Ureter (tissue), 1 donor: ENCODE measurements at regions not wholly inside any gene's neighbourhood (a gene's known extent, or its start where the extent isn't known, plus 50 kb on each side); places are given as distances from the start of the nearest gene placed in this dataset.
"Not testable (repeated sequence)": the region's sequence is repeated elsewhere in the genome, so short reads cannot be mapped to it uniquely, and the experiment has no call there.

Experiments
- DNase-seq: peaks from one replicate; pipeline ENCODE4 v3.0.0-alpha.2; 2020; ENCODE audit warnings: low spot score
- donor health status: DM: yes; HTN: yes; CAD: no.

DNA sequence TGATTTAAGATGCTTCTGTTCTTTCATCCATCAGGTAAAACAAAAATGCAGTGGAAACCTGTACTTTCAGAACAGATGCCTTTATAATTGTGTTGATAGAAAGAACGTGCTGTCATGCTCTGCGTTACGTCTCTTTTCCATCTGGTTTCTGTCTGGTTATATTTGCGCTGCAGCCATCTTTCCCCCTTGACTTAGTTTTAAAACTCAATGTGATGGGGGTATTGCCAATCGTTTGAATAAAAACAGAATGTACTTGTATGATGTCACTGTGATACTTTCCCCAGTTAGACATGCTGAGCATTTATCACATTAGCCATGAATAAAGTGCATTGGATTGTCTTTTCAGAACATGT lies 508.6 kb downstream of the ADCYAP1 start:
- DNase-seq = no peak

DNA sequence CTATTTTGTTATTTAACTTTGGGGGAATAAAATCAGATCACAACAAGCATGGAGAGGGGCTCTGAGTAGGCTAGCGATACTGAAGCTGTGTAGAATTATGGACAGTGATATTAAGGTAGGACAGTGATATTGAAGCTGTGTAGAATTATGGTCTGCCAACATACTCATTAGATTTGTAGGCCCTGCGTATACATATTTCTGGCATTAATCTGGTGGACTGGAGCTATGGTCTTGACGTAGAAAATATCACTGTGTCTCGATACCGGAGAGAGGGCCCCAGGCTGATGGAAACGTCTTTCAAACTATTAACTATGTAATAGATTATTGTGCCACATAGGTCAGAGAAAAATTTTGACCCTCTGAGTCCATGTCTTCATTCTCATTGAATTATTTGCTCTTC lies 511.4 kb downstream of the ADCYAP1 start:
- DNase-seq = no peak

DNA sequence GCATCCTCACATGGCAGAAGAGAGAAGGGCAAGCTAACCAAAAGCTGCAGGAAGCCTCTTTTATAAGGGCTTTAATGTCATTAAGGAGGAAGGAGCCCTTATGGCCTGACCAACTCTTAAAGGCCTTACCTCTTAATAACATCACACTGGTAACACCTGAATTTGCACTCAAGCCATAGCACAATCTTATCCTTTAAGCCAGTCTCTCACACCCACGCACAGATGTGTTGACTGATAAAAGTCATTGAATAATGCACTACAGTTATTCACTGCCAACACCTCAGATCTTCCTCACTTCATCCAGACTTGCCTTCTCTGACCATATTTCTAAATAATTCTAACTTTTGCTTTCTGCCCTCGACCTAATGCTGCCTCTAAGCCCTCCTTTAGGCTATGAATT lies 516.8 kb downstream of the ADCYAP1 start:
- no peak for DNase-seq

DNA sequence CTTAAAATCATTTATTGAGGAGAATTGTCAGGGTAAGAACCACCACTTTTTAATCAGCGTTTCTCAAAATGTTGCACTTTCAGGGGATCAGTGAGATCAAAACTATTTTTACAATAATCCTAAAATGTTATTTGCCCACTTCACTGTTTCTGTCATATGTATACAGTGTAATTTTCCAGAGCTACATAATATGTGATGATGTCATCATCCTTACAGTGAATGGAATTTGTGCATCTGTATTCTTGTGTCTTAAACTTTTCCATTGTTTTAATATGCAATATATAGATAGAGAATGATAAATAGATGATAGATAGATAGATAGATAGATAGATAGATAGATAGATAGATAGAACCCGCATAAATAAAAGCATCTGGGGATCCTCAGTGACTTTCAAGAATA lies 518.0 kb downstream of the ADCYAP1 start:
- no peak for DNase-seq

DNA sequence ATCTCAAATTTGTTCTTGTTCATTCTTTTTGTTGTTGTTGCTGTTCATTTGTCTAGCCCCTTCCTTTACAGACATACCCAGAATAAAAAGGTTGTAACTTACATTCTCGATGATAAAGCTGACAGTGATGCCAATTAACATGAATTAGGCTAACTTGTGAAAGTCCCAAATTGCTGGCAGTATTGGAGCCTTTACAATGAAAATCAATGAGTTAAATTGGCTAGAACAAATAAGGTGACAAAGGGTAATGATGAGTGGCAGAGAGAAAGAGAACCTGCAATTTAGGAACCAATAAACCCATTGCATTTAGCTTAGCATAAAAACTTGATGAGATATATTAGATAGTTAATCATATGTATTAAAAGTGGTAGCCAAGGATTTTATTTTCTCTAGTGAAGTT lies 521.0 kb downstream of the ADCYAP1 start:
- no peak for DNase-seq

DNA sequence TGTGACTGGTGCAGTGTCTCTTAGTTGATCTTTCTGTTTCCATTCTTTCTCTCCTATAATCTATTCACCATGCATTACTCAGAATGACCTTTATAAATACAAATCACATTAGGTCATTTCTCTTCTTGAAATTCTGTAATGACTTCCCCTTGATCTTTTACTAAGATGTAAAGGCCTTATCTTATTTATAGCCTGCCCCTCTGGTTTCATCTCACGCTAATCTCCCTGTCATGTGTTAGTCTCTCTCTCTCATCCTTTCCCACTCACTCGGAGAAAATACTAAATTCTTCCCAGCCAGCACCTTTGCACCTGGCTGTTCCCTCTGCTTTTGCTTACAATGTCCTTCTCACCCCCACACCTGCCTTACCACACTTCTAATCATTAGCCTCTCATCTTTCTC lies 530.8 kb downstream of the ADCYAP1 start:
- no peak for DNase-seq

DNA sequence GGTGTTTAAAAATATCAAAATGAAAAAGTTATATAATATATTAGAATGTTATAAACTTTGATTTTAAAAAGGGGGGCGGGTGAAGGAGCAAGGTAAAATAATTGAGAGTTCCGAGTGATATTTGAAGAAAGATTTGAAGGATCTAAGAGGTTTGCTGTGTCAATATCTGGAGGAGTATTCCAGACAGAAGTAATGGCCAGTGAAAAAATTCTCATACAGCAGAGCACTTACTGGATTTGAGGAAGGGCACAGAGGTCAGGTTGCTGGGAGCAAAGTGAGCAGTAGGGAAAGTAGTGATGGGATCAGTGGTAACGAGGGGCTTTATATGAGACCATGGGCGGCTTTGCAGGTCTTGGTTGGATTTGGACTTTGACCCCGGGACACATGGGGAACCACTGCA lies 531.5 kb downstream of the ADCYAP1 start:
- no peak for DNase-seq

DNA sequence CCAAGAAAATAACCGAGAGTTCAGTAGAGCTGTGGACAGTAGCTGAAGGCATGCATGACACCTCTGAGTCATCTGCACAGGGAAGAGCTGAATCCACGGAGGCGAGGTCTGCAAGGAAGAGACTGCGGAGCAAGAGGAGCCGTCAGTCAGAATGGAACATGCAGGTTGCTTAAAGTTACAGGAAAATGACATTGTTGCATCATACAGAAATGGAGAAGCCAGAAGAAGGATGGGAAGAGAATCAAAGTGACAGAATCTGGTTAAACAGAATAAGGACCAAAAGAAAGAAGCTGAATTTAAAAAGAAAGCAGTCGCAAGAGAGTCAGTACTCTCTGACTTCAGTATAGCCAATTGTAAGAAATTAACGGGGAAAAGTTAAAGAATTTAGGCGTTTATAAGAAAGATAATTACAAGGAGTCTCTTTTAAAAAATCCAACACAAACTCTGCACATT lies 533.8 kb downstream of the ADCYAP1 start:
- no peak for DNase-seq

DNA sequence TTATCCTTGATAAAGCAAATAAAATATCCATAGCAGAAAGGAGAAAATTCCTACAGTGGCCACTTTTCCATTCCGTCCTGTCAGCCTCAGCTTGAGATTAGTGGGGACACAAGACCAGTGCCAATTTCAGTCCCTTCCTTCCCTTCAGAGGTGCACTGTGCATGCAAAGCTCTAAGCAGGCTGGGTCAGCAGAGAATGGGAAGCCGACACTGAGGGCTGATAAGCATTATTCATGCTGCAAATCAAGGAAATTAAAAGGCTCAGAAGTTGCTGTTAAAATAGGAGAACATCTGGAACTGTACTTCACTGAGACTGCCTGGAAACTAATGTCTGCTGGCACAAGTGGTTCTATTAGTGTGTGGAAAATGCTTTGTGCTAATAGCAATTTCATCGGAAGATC lies 534.3 kb downstream of the ADCYAP1 start:
- no peak for DNase-seq

DNA sequence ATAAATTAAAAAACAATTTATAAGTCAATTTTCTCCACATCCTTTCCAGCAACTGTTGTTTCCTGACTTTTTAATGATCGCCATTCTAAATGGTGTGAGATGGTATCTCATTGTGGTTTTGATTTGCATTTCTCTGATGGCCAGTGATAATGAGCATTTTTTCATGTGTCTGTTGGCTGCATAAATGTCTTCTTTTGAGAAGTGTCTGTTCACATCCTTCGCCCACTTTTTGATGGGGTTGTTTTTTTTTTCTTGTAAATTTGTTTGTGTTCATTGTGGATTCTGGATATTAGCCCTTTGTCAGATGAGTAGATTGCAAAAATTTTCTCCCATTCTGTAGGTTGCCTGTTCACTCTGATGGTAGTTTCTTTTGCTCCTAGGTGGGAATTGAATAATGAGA lies 539.4 kb downstream of the ADCYAP1 start:
- DNase-seq = not testable (repeated sequence)

DNA sequence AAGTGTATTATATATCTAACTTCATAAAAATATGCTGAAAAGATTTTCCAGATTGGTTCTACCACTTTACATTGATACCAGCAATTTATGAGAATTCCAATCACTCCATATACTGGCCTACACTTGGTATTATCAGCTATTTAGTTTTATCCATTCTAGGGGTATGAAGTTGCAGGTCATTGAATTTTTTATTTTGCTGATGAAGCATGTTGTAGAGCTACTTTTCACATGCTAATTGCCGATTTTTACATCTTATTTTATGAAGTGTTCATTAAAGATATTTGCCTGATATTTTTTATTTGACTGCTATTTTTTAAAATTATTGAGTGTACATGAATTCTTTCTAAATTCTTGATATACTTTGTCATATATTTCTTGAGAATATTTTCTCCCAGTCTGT lies 542.1 kb downstream of the ADCYAP1 start:
- DNase-seq = no peak

DNA sequence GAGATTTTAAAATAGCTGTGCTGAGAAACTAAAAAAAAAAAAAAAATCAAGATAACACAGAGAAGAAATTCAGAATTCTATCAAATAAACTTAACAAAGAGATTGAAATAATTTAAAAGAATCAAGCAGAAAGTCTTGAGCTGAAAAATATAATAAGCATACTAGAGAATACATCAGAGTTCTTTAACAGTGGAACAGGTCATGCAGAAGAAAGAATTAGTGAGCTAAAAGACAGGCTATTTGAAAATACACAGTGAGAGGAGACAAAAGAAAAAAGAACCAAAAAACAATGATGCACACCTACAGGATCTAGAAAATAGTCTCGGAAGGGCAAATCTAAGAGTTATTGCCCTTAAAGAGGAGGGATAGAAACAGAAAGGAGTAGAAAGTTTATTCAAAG lies 548.1 kb downstream of the ADCYAP1 start:
- DNase-seq = no peak

DNA sequence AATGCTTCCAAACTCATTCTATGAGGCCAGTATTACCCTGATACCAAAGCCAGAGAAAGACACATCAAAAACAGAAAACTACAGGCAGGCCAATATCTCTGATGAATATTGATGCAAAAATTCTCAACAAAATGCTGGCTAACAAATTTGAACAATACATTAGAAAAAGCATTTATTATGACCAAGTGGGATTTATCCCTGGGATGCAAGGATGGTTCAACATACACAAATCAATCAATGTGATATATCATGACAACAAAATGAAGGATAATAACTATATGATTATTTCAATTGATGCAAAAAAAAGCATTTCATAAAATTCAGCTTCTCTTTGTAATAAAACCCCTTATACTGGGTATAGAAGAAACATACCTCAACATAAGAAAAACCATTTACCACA lies 550.9 kb downstream of the ADCYAP1 start:
- DNase-seq = no peak

DNA sequence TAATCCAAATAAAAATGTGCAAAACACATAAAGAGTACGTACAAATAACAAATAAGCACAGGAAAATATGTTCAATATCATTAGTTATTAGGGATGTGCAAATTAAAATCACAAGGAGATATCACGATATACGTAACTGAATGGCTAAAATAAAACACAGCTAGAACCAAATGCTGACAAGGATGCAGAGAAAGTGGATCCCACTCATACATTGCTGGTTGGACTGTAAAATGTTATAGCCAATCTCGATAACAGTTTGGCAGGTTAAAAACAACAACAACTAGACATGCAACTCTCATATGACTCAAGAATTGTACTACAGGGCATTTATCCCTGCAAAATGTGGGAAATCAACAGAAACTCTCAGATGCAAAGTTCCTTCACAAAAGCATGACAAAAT lies 553.9 kb downstream of the ADCYAP1 start:
- no peak for DNase-seq

DNA sequence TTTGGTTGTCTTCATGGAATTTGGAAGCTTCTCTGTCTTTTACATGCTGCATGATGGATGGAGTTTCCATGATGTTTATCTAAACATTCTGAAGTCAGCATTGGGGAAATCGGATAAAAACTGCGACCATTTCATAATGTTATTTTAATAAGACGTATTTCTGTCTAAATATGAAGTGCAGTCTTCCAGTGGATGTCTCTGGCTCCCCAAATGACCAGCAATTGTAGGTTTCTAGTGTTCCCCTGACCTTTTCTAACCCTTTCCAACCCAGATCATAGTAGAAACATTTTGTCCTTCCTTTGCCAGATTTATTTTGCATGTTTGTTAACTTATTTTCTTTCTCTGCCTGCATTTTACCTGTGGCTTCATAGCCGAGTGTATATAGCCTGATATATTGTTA lies 559.3 kb downstream of the ADCYAP1 start:
- DNase-seq = no peak

DNA sequence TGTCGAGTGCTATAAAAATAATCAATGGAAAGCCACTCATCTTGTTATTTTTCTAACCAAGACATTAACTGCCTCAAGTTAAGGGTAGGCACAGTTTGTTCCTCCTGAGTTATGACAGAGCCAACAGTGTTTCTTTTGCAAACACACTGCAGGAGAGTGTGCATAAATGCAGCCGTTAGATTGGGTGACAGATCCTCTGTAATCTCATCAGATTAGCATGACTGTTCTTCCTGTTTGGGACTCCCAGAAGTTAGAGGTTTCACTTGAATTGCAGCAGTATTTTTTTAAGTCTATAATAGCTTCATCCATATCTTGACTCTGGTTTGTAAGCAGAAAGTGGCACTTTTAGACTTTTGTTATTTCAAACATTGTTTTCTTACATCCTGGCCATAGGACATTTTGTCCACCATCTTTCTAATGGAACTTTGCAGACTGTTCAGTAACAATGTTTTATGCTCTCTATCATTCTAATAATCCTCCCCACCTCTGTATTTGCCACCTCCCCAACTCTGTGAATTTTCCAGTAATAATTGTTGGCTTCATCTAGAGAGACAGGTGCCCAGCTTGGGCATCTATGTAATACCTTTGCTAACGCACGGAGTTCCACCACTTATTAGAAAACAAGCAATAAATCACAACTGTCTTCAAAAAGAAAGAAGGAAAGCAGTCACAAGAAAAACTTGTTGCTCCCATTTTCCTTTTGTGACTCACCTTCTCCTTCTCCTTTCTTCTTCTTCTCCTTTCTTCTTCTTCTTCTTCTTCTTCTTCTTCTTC lies 560.0 kb downstream of the ADCYAP1 start:
- no peak for DNase-seq

DNA sequence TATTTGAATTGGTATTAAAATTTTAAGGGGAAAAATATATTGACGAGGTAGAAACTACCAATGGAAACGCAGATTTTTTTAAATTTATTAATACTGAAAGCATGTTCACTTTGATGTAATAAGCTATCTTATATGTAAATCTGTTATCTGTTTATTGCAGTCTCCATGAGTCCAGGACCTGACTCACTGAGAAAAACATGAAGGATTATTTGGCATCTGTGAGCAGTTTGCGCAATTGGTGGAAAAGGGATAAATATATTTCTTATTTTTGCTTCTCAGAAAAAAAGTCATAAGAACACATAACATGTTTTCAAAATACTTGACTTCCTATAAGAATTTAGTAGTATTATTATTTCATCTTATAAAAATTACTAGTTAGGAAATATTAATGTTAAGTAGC lies 561.4 kb downstream of the ADCYAP1 start:
- DNase-seq = no peak

DNA sequence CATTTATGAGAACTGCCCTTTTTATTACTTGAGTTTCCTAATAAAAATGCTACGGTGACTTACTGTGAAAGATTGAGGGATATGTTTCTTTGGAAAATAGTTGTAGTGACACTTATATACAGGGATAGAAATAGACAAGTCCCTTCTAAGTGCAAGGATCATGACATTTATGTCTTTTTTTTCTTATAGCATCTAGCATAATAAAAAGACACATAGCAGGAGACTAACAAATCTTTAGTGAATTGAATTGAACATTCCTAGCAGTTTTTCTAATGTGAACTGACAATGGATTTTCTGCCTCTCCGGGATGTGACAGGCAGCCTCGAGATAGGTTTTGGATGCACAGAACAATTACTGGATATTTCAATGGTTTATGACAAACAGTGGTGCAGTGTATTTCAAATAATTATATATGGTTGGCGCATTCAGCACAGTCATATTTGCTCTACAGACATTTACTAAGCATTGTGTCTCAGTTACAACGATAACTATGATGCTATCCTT lies 562.8 kb downstream of the ADCYAP1 start:
- DNase-seq = no peak

DNA sequence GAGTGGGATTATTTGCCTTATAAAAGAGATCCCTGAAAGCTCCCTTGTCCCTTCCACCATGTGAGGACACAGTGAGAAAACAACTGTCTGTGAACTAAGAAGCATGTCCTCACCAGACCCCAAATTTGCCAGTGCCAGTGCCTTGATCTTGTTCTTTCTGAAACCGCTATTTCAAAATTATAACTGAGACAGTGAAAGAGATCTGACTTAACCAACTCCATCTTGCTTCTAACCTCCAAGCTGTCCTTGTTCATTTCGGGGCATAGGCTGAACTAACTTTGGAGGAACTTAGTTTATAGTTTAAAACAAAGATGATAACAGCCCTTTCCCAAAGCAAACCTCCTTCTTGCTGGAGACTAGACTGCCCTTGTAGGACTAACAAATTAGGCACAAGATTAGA lies 563.9 kb downstream of the ADCYAP1 start:
- no peak for DNase-seq

DNA sequence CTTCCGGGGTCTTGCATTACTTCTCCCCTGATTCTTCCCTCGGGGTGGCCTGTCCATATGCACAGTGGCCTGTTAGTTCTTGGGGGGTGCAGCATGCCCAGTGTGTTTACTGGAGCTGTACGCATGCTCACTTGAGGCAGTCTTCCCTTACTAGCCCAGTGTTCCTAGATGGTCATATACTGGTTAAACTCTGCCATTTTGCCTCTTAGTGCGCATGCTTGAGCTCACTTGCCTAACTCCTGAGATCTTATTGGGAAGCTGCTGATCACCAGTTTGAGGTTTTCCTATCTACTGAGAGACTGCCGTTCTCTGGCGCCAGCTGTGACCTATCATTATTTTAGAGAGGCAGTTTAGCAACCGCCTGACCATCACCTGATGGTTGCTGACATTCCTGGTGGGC lies 571.2 kb downstream of the ADCYAP1 start:
- DNase-seq = no peak

DNA sequence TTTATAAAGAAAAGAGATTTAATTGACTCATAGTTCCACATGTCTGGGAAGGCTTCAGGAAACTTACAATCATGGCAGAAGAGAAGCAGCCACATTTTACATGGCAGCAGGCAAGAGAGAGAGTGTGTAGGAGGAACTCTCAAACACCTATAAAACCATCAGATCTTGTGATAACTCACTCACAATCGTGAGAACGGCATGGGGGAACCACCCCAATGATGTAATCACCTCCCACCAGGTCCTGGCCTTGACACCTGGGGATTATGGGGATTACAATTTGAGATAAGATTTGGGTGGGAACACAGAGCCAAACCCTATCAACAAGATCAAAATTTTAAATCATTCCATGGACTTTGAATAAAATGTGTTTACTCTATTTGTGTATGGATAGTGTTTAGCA lies 575.6 kb downstream of the ADCYAP1 start:
- DNase-seq = no peak

DNA sequence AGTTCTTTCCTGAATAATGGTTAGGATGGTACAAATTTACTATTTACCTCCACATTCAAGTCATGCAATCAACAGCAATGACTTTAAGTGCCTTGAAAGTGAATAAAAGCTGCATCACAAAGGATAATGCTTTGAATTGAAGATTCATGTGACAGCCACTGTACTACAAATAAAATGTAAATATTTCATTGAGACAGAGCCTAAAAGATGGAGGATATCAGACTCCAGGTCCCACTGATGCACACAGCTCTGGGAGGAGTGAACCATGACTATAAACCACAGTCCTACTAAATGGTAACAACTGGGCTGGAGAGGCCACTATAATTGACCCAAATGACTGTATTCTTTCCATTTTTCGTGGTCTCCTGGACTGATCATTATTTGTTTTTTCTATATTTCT lies 576.9 kb downstream of the ADCYAP1 start:
- DNase-seq = no peak

DNA sequence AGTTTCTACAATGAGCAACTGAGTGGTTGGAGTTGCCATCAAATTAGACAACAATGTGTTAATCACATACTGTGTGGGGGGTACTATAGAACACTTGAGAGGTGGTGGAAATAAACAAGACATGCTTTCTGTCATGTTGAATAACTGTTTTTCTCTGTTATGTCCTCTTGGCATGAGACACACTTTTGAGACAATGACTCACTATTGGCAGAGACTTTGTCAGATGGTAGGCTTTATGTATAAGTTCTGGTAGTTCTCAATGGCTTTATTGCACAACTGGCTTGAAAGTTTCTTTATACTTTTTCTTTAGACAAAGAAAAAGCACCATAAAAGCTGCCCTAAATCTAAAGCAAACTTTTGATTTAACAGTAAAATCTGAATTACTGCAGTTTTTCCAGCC lies 578.7 kb downstream of the ADCYAP1 start:
- DNase-seq = no peak

DNA sequence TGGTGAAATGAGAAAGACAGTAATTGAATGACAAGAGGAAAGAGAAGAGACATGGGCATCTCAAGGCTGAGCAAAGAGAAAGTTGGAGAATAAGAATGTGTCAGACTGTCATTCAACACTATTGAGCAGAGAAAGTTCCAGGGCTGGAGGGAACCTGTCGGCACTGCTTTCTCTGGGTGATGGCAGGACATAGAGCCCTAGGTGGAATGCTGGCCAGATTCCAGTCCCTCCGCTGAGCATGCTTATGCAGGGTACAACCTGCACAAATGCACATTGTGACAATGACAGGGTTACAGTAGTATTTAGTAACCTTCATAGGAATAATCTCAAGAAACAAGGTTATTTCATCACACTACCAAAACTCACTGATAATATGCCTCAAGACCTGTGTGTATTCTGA lies 582.8 kb downstream of the ADCYAP1 start:
- DNase-seq = no peak
